Trophoblast cell (in vitro differentiated cells and primary cell): ENCODE measurements at regions not wholly inside any gene's neighbourhood (a gene's known extent, or its start where the extent isn't known, plus 50 kb on each side); places are given as distances from the start of the nearest gene placed in this dataset.

ENCODE experiments used
- DNase-seq, 2 donors: peaks; one replicate each; pipeline ENCODE4 v3.0.0-alpha.2; 2016
- H2AFZ ChIP-seq: 2 replicates; pipeline ENCODE4 v1.6.1; 2013; ENCODE audit warnings: low read length, moderate library complexity, mild to moderate bottlenecking; ENCODE audit not compliant: insufficient read depth, poor library complexity
- H2AK5ac ChIP-seq: 2 replicates; pipeline ENCODE4 v1.6.1; 2013; ENCODE audit warnings: mild to moderate bottlenecking, low read length
- H2BK120ac ChIP-seq: 2 replicates; pipeline ENCODE4 v1.6.1; 2013; ENCODE audit warnings: low read length, mild to moderate bottlenecking, moderate library complexity; ENCODE audit not compliant: insufficient read depth, poor library complexity
- H2BK12ac ChIP-seq: 2 replicates; pipeline ENCODE4 v1.6.1; 2013; ENCODE audit warnings: mild to moderate bottlenecking, low read length, moderate library complexity
- H2BK5ac ChIP-seq: 2 replicates; pipeline ENCODE4 v1.6.1; 2013; ENCODE audit warnings: low read length, low read depth, moderate library complexity, mild to moderate bottlenecking; ENCODE audit not compliant: poor library complexity
- H3K14ac ChIP-seq: 2 replicates; pipeline ENCODE4 v1.6.1; 2013; ENCODE audit warnings: mild to moderate bottlenecking, low read length
- H3K18ac ChIP-seq: 2 replicates; pipeline ENCODE4 v1.6.1; 2013; ENCODE audit warnings: mild to moderate bottlenecking, low read length
- H3K23ac ChIP-seq: 2 replicates; pipeline ENCODE4 v1.6.1; 2013; ENCODE audit warnings: low read length
- H3K27ac ChIP-seq: 2 replicates; pipeline ENCODE4 v1.5.1; 2013; ENCODE audit warnings: low read depth, mild to moderate bottlenecking, inconsistent platforms, low read length, moderate library complexity
- H3K27me3 ChIP-seq: 2 replicates; pipeline ENCODE4 v1.6.1; 2013; ENCODE audit warnings: inconsistent platforms, mild to moderate bottlenecking, low read length, moderate library complexity; ENCODE audit not compliant: insufficient read depth
- H3K36me3 ChIP-seq, 2 experiments: 1 replicate in 1 of 2; 2 replicates in 1 of 2; pipeline ENCODE4 v1.6.1; 2013; ENCODE audit warnings: low read length in 2 of 2, mild to moderate bottlenecking in 2 of 2, moderate library complexity in 1 of 2; ENCODE audit not compliant: insufficient read depth in 2 of 2, control insufficient read depth in 1 of 2
- H3K4ac ChIP-seq: 2 replicates; pipeline ENCODE4 v1.6.1; 2013; ENCODE audit warnings: low read depth, mild to moderate bottlenecking, low read length, moderate library complexity
- H3K4me1 ChIP-seq, 2 experiments: 1 replicate in 1 of 2; 2 replicates in 1 of 2; pipeline ENCODE4 v1.6.1; 2013; ENCODE audit warnings: low read length in 2 of 2, mild to moderate bottlenecking in 2 of 2, moderate library complexity in 1 of 2; ENCODE audit not compliant: insufficient read depth in 2 of 2, control insufficient read depth in 1 of 2
- H3K4me2 ChIP-seq: 2 replicates; pipeline ENCODE4 v1.6.1; 2013; ENCODE audit warnings: inconsistent platforms, mild to moderate bottlenecking, low read length, moderate library complexity
- H3K4me3 ChIP-seq: 2 replicates; pipeline ENCODE4 v1.5.1; 2013; ENCODE audit warnings: mild to moderate bottlenecking, low read depth, low read length, inconsistent platforms
- H3K79me1 ChIP-seq: one replicate; pipeline ENCODE4 v1.6.1; 2013; ENCODE audit warnings: low read length
- H3K79me2 ChIP-seq: 2 replicates; pipeline ENCODE4 v1.6.1; 2013; ENCODE audit warnings: low read length, mild to moderate bottlenecking; ENCODE audit not compliant: control insufficient read depth, insufficient read depth, poor library complexity
- H3K9ac ChIP-seq: 2 replicates; pipeline ENCODE4 v1.6.1; 2013; ENCODE audit warnings: mild to moderate bottlenecking, low read length
- H3K9me3 ChIP-seq: 2 replicates; pipeline ENCODE4 v1.6.1; 2013; ENCODE audit warnings: low read depth, mild to moderate bottlenecking, control low read depth, inconsistent platforms, low read length; ENCODE audit not compliant: insufficient read depth
- H4K12ac ChIP-seq: 2 replicates; pipeline ENCODE4 v1.6.1; 2013; ENCODE audit warnings: low read depth, mild to moderate bottlenecking, low read length, moderate library complexity
- H4K8ac ChIP-seq: 2 replicates; pipeline ENCODE4 v1.6.1; 2013; ENCODE audit warnings: low read depth, mild to moderate bottlenecking, low read length, moderate library complexity
- H4K91ac ChIP-seq: one replicate; pipeline ENCODE4 v1.6.1; 2013; ENCODE audit warnings: low read depth, mild to moderate bottlenecking, low read length, moderate library complexity
- WGBS: extraction: QIAGEN DNeasy Blood & Tissue Kit; methylation state at CpG from one replicate; pipeline ENCODE4 v1.1.7; 2013; ENCODE audit warnings: missing lambda C conversion rate; ENCODE audit not compliant: insufficient read length, insufficient coverage; ENCODE audit errors: extremely low coverage; 5-methylcytosine and 5-hydroxymethylcytosine counted together

DNA sequence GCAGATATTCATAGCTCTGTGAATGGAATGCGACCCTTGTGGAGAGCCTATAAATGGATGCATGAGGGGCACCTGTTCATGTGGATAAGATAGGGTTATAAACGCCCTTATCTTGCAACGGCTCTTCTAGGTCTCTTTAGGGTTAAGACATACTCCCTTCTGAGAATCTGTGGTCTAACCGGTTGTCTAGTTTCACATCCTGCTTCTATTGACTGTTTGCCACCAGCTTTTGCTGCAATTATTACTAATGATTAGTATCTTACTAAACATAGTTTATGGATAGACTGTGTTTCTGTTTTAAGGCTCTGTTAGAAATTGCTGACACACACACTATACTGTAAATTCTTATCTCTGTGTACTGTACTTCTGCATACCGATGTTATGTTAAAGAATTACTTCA is 198.9 kb upstream of the CYLC2 start:
- no peak overlapping the region for H4K8ac ChIP-seq
- H4K12ac ChIP-seq: no peak overlapping the region
- H2BK5ac ChIP-seq: no peak overlapping the region
- H3K4ac ChIP-seq: no peak overlapping the region
- H3K79me2 ChIP-seq: no peaks in the 10 kb centered on the region
- H3K23ac ChIP-seq: no peak overlapping the region
- H3K27me3 ChIP-seq: no peaks in the 10 kb centered on the region
- H2BK12ac ChIP-seq: no peak overlapping the region
- H2AFZ ChIP-seq: no peak overlapping the region
- no peak overlapping the region for H3K14ac ChIP-seq
- H3K27ac ChIP-seq: no peak overlapping the region
- WGBS: no CpG with 5 or more reads among the region's 5 CpGs
- H3K4me2 ChIP-seq: no peak overlapping the region
- no peak overlapping the region for H2AK5ac ChIP-seq
- no peak overlapping the region for H3K9ac ChIP-seq
- H3K36me3 ChIP-seq: no peaks in the 10 kb centered on the region
- H3K18ac ChIP-seq: no peak overlapping the region
- H3K4me1 ChIP-seq: no peaks in the 10 kb centered on the region
- DNase-seq: no peak
- H3K9me3 ChIP-seq: no peaks in the 10 kb centered on the region
- H3K79me1 ChIP-seq: no peaks in the 10 kb centered on the region
- H3K4me3 ChIP-seq: no peak overlapping the region
- H2BK120ac ChIP-seq: no peak overlapping the region
- no peak overlapping the region for H4K91ac ChIP-seq

DNA sequence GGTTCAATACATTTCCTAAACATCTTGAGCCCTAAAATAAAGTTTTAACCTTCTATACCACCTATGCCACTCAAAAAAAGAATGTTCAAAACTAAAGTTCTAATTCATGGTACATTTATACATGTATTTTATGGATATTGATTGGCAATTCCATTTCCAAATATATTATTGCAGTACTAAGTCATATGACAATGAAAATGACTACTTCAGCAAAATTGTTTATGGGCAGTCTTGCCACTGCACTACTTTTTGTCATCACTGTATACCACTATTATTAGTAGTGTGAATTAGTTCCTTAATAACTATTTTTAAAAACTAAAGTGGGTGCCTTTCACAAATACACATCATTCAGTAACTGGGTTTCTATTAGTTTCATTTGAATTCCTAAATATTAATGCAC is 199.6 kb upstream of the CYLC2 start:
- Histone ChIP-seq H3K9ac (no peak overlapping the region), H3K4me2 (no peak overlapping the region)

DNA sequence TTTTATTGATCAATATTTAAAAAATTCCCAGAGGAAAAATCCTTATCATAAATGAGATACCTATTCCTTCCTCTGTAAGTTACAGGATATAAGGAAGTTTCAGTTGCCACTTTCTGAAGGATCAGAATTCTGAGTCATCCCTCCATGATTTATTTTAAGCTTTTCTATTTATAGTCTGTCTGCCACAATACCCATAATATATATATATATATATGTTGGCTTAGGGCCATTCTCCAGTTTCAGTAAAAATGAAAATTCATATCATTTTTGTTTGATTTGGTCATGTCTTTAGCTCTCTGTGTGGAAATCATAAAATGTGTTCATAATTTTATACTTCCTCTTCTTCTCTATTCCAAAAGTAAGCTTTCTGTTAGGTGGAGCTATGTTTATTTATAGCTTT is 215.8 kb upstream of the CYLC2 start:
- Histone ChIP-seq H3K4ac (no peak overlapping the region), H2BK12ac (no peak overlapping the region), H3K27ac (no peak overlapping the region), H3K9me3 (no peaks in the 10 kb centered on the region), H2BK5ac (no peak overlapping the region), H2AK5ac (no peak overlapping the region), H3K4me3 (no peak overlapping the region), H3K23ac (no peak overlapping the region), H2AFZ (no peak overlapping the region), H4K91ac (no peak overlapping the region), H3K27me3 (no peaks in the 10 kb centered on the region), H2BK120ac (no peak overlapping the region), H3K4me1 (no peaks in the 10 kb centered on the region), H4K8ac (no peak overlapping the region), H3K79me1 (no peaks in the 10 kb centered on the region), H3K79me2 (no peaks in the 10 kb centered on the region), H4K12ac (no peak overlapping the region), H3K14ac (no peak overlapping the region), H3K36me3 (no peaks in the 10 kb centered on the region), H3K9ac (no peak overlapping the region), H3K4me2 (no peak overlapping the region), H3K18ac (no peak overlapping the region)
- no peak for DNase-seq

More for the DNA sequence above, 199.6 kb upstream of the CYLC2 start:
- Histone ChIP-seq H3K27me3 (no peaks in the 10 kb centered on the region), H2AK5ac (no peak overlapping the region), H3K27ac (no peak overlapping the region), H4K8ac (no peak overlapping the region), H3K4me1 (no peaks in the 10 kb centered on the region), H3K79me1 (no peaks in the 10 kb centered on the region), H3K79me2 (no peaks in the 10 kb centered on the region), H3K4me3 (no peak overlapping the region), H3K14ac (no peak overlapping the region), H3K36me3 (no peaks in the 10 kb centered on the region), H2BK120ac (no peak overlapping the region), H3K4ac (no peak overlapping the region), H2BK5ac (no peak overlapping the region), H2AFZ (no peak overlapping the region), H3K9me3 (no peaks in the 10 kb centered on the region), H3K23ac (no peak overlapping the region), H4K91ac (no peak overlapping the region), H4K12ac (no peak overlapping the region), H2BK12ac (no peak overlapping the region), H3K18ac (no peak overlapping the region)
- no peak for DNase-seq

DNA sequence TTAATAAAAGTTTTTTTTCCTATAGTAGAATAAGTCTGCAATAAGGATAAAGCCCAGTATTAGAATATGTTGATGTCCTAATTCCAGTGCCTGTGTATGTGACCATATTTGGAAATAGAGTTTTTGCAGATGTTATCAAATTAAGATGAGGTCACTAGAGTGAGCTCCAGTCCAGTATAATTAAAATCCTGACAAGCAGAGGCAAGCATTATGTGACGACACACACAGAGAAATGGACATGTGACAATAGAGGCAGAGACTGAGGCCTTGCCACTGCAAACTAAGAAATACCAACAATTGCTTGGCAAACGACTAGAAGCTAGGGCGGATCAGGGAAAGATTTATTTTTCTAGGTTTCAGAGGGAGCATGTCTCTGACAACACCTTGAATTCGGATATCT is 216.4 kb upstream of the CYLC2 start:
- no peak overlapping the region for H3K4ac ChIP-seq
- WGBS: no CpG with 5 or more reads among the region's 4 CpGs
- H3K9ac ChIP-seq: no peak overlapping the region
- no peak overlapping the region for H2BK5ac ChIP-seq
- no peak overlapping the region for H3K4me3 ChIP-seq
- no peak overlapping the region for H2BK120ac ChIP-seq
- H2AFZ ChIP-seq: no peak overlapping the region
- H3K79me2 ChIP-seq: no peaks in the 10 kb centered on the region
- no peaks in the 10 kb centered on the region for H3K27me3 ChIP-seq
- no peak overlapping the region for H3K4me2 ChIP-seq
- no peaks in the 10 kb centered on the region for H3K79me1 ChIP-seq
- H3K23ac ChIP-seq: no peak overlapping the region
- H2AK5ac ChIP-seq: no peak overlapping the region
- H3K9me3 ChIP-seq: no peaks in the 10 kb centered on the region
- H4K91ac ChIP-seq: no peak overlapping the region
- H3K27ac ChIP-seq: no peak overlapping the region
- no peak overlapping the region for H2BK12ac ChIP-seq
- H3K36me3 ChIP-seq: no peaks in the 10 kb centered on the region
- H4K8ac ChIP-seq: no peak overlapping the region
- no peak overlapping the region for H3K14ac ChIP-seq
- H4K12ac ChIP-seq: no peak overlapping the region
- H3K4me1 ChIP-seq: no peaks in the 10 kb centered on the region
- no peak overlapping the region for H3K18ac ChIP-seq
- no peak for DNase-seq

DNA sequence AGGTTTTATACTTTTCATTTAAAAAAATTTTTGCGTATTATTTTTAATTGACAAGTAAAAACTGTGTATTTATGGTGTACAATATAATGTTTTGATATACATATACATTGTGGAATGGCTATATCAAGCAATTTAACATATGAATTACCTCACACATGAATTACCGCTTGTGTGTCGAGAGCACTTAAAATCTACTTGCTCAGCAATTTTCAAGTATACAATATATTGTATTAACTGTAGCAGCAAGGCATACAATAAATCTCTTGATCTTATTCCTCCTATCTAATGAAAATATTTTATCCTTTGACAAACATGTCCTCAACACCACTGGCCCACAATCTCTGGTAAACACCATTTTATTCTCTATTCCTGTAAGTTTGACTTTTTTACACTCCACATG is 224.4 kb upstream of the CYLC2 start:
- Histone ChIP-seq H2AFZ (no peak overlapping the region), H3K23ac (no peak overlapping the region), H3K27ac (no peak overlapping the region), H4K12ac (no peak overlapping the region), H2BK12ac (no peak overlapping the region), H3K14ac (no peak overlapping the region), H3K4me2 (no peak overlapping the region), H3K9me3 (no peaks in the 10 kb centered on the region), H4K8ac (no peak overlapping the region), H3K4me3 (no peak overlapping the region), H3K18ac (no peak overlapping the region), H2BK5ac (no peak overlapping the region), H2AK5ac (no peak overlapping the region), H3K36me3 (no peaks in the 10 kb centered on the region), H4K91ac (no peak overlapping the region), H3K27me3 (no peaks in the 10 kb centered on the region), H2BK120ac (no peak overlapping the region), H3K79me1 (no peaks in the 10 kb centered on the region), H3K79me2 (no peaks in the 10 kb centered on the region), H3K4ac (no peak overlapping the region), H3K9ac (no peak overlapping the region), H3K4me1 (no peaks in the 10 kb centered on the region)
- WGBS: no CpG with 5 or more reads among the region's 3 CpGs
- DNase-seq: no peak
